ENCODE measurements at regions not wholly inside any gene's neighbourhood (a gene's known extent, or its start where the extent isn't known, plus 50 kb on each side); places are given as distances from the start of the nearest gene placed in this dataset.

DNA sequence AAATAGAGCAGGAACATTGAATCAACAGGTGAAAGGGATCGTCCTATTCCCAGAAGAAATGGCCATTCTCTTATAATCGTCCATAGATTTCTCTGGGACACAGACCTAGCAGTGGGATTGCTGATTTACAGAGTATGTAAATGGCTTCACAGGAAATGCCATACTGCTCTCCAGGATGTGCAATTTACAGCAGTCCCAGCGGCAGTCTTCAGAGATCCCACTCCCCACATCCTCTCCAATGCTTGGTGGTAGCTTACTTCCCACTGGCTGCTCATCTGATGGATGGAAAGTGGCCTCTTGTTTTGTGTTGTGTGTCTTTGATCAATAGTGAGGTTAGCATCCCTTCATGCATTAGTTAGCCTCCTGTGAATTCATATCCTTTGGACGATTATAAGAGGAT lies 58.1 kb upstream of the PRMT8 start:
- Histone ChIP-seq H3K9me3 (ENCODE audit: control insufficient read depth in 1 of 2, low read length in 2 of 2) (no peaks in the 10 kb centered on the region), H3K27me3 (ENCODE audit: insufficient read depth, low read length) (no peaks in the 10 kb centered on the region), H3K4me3 (ENCODE audit: low read length in 2 of 2) (no peak overlapping the region), H3K36me3 (ENCODE audit: insufficient read depth, low read length) (no peaks in the 10 kb centered on the region), H3K4me1 (ENCODE audit: insufficient read depth, low read length) (peaks cover 8% of the 10 kb centered on the region), H3K27ac (ENCODE audit: low read depth, low read length) (no peak overlapping the region)
- Mint-ChIP-seq H3K36me3 (peaks cover 2 to 20% of the 10 kb centered on the region in 2 donors), H3K4me1 (peaks cover 14 to 24% (median 17%) of the 10 kb centered on the region in 4 donors), H3K27me3 (peaks cover 11 to 12% of the 10 kb centered on the region in 2 donors), H3K4me3 (peak overlapping the region in 2 of 8 donors; percentile 26 to 31), H3K27ac (peak overlapping the region in 2 of 7 donors; percentile 50 to 61), H3K9me3 (peaks cover 3 to 19% (median 12%) of the 10 kb centered on the region in 8 donors)
- intact Hi-C loops (cut with micrococcal nuclease): no loop called here
- no peak for DNase-seq
- CTCF ChIA-PET (ENCODE audit: partially characterized antibody): no interaction called here
- POLR2A ChIA-PET (ENCODE audit: partially characterized antibody): no interaction called here

DNA sequence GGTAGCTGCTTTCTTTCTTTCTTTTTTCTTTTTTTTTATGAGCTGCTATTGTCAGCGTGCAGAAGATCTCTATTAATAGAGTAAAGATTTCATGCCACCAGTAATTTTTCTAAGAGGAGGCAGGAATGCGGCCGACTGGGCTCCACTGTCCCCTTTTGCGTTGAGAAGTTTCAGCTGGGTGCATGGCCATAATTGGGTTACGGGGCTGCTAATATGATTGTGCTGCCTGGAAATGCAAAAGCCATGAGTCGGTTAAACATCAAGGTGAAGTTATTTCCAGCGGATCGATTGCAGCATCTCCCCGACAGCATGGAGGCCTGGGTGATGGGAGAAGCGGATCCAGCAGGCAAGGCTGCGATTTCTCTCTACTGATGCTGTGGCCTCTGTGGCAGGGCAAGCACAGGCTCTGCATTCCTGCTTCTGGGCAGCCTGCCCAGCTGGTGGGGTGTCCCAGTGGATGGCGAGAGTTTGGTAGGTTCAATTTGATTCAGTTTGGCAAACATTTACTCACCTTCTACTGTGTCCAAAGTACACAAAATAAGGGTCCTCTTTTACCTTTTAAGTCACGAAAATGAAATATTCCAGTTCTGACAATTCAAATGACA lies 54.4 kb upstream of the PRMT8 start:
- H3K36me3 Mint-ChIP-seq: peaks cover 0 to 2% of the 10 kb centered on the region in 2 donors
- no peak overlapping the region for H3K27ac Mint-ChIP-seq
- no peak for DNase-seq
- H3K36me3 ChIP-seq (ENCODE audit: insufficient read depth, low read length): no peaks in the 10 kb centered on the region
- H3K4me3 ChIP-seq (ENCODE audit: low read length in 2 of 2): no peak overlapping the region
- H3K9me3 ChIP-seq (ENCODE audit: control insufficient read depth in 1 of 2, low read length in 2 of 2): no peaks in the 10 kb centered on the region
- peaks cover 11 to 17% (median 16%) of the 10 kb centered on the region in 4 donors for H3K4me1 Mint-ChIP-seq
- ChIA-PET POLR2A (ENCODE audit: partially characterized antibody) (no interaction called here), CTCF (ENCODE audit: partially characterized antibody) (no interaction called here)
- no peaks in the 10 kb centered on the region for H3K27me3 ChIP-seq (ENCODE audit: insufficient read depth, low read length)
- intact Hi-C loops (cut with micrococcal nuclease): no loop called here
- peaks cover 8% of the 10 kb centered on the region for H3K4me1 ChIP-seq (ENCODE audit: insufficient read depth, low read length)
- H3K27ac ChIP-seq (ENCODE audit: low read depth, low read length): no peak overlapping the region
- H3K4me3 Mint-ChIP-seq: no peak overlapping the region
- H3K9me3 Mint-ChIP-seq: peaks cover 0 to 2% (median under 1%) of the 10 kb centered on the region in 8 donors
- H3K27me3 Mint-ChIP-seq: peaks cover 0 to 2% of the 10 kb centered on the region in 2 donors

DNA sequence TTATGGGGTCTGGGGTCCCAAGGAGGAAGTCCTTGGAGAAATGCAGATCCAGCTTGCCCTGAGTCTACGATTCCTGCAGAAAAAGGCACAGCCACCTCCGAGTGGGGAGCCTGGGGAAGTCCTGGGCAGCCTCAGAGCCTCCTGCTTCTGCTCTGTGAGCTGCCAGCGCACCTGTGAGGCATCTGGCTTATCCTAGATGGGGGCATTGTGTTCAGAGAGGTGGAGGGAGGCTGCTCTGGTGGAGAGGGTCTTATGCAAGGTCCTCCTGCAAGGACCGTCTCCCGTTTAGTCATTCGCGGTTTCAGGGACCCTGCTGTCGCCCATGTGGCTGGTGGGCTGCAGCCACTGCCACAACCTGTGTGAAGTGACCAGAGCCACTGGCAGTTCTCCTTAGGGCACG lies 53.0 kb upstream of the PRMT8 start:
- intact Hi-C loops (cut with micrococcal nuclease): no loop called here
- Mint-ChIP-seq H3K9me3 (no peaks in the 10 kb centered on the region), H3K27me3 (peaks cover 0 to 3% of the 10 kb centered on the region in 2 donors), H3K4me3 (no peak overlapping the region), H3K4me1 (peaks cover under 1 to 3% (median 3%) of the 10 kb centered on the region in 4 donors), H3K36me3 (no peaks in the 10 kb centered on the region), H3K27ac (no peak overlapping the region)
- Histone ChIP-seq H3K9me3 (ENCODE audit: control insufficient read depth in 1 of 2, low read length in 2 of 2) (no peaks in the 10 kb centered on the region), H3K4me1 (ENCODE audit: insufficient read depth, low read length) (no peaks in the 10 kb centered on the region), H3K27ac (ENCODE audit: low read depth, low read length) (no peak overlapping the region), H3K4me3 (ENCODE audit: low read length in 2 of 2) (no peak overlapping the region), H3K27me3 (ENCODE audit: insufficient read depth, low read length) (no peaks in the 10 kb centered on the region), H3K36me3 (ENCODE audit: insufficient read depth, low read length) (no peaks in the 10 kb centered on the region)
- ChIA-PET POLR2A (ENCODE audit: partially characterized antibody) (no interaction called here), CTCF (ENCODE audit: partially characterized antibody) (interaction anchor here (1.5 kb wide), 1 partner anchor 12 kb away, joined by 3 read pairs; no protein-coding TSS in a partner anchor)
- DNase-seq: no peak

- Mint-ChIP-seq H3K36me3 (no peaks in the 10 kb centered on the region), H3K9me3 (no peaks in the 10 kb centered on the region), H3K4me1 (peaks cover 0 to under 1% (median 0%) of the 10 kb centered on the region in 4 donors), H3K27me3 (peaks cover 2 to 6% of the 10 kb centered on the region in 2 donors), H3K27ac (no peak overlapping the region), H3K4me3 (no peak overlapping the region)
- Histone ChIP-seq H3K4me3 (ENCODE audit: low read length in 2 of 2) (no peak overlapping the region), H3K27ac (ENCODE audit: low read depth, low read length) (no peak overlapping the region), H3K9me3 (ENCODE audit: control insufficient read depth in 1 of 2, low read length in 2 of 2) (no peaks in the 10 kb centered on the region), H3K27me3 (ENCODE audit: insufficient read depth, low read length) (no peaks in the 10 kb centered on the region), H3K4me1 (ENCODE audit: insufficient read depth, low read length) (no peaks in the 10 kb centered on the region), H3K36me3 (ENCODE audit: insufficient read depth, low read length) (no peaks in the 10 kb centered on the region)
- DNase-seq: no peak
- CTCF ChIA-PET (ENCODE audit: partially characterized antibody): interaction anchor here (1.5 kb wide), 1 partner anchor 13 kb away, joined by 3 read pairs; no protein-coding TSS in a partner anchor
- POLR2A ChIA-PET (ENCODE audit: partially characterized antibody): no interaction called here
- intact Hi-C loops (cut with micrococcal nuclease): no loop called here
Observed at GRCh38 chr12:3438401-3438800, 52.6 kb upstream of the PRMT8 start.
